Osteocyte (in vitro differentiated cells): ENCODE measurements at regions not wholly inside any gene's neighbourhood (a gene's known extent, or its start where the extent isn't known, plus 50 kb on each side); places are given as distances from the start of the nearest gene placed in this dataset.

Experiments used
- DNase-seq: peaks from one replicate; pipeline ENCODE4 v3.0.0; 2021; ENCODE audit warnings: mixed read lengths; ENCODE audit not compliant: unreplicated experiment; ENCODE audit errors: extremely low spot score
- H3K27ac Mint-ChIP-seq: one replicate; pipeline ENCODE4 v1.8.0; 2021; ENCODE audit warnings: mild to moderate bottlenecking, mixed read lengths; ENCODE audit not compliant: unreplicated experiment
- H3K27me3 Mint-ChIP-seq: one replicate; pipeline ENCODE4 v1.8.0; 2021; ENCODE audit warnings: mixed read lengths; ENCODE audit not compliant: unreplicated experiment
- H3K36me3 Mint-ChIP-seq: one replicate; pipeline ENCODE4 v1.8.0; 2021; ENCODE audit warnings: mixed read lengths; ENCODE audit not compliant: unreplicated experiment
- H3K4me1 Mint-ChIP-seq: one replicate; pipeline ENCODE4 v1.8.0; 2021; ENCODE audit warnings: mixed read lengths; ENCODE audit not compliant: unreplicated experiment
- H3K4me3 Mint-ChIP-seq: one replicate; pipeline ENCODE4 v1.8.0; 2021; ENCODE audit warnings: mild to moderate bottlenecking, moderate library complexity, mixed read lengths; ENCODE audit not compliant: unreplicated experiment
- H3K9me3 Mint-ChIP-seq: one replicate; pipeline ENCODE4 v1.8.0; 2021; ENCODE audit warnings: mixed read lengths; ENCODE audit not compliant: unreplicated experiment
- CTCF ChIP-seq: fragments of 200-600 bp; sonication (generic); IDR thresholded peaks from 2 replicates; pipeline ENCODE4 v1.5.0; 2021; ENCODE audit warnings: antibody characterized with exemption, mild to moderate bottlenecking, moderate library complexity

GRCh38 chr2:160651416-160652200 is 158.0 kb upstream of the RBMS1 start:
- Mint-ChIP-seq H3K9me3 (no peaks in the 10 kb centered on the region), H3K4me3 (no peak overlapping the region), H3K36me3 (no peaks in the 10 kb centered on the region), H3K27ac (no peak overlapping the region), H3K27me3 (no peaks in the 10 kb centered on the region), H3K4me1 (peaks cover 6% of the 10 kb centered on the region)
- no peak for TF ChIP-seq CTCF
- no peak for DNase-seq

DNA sequence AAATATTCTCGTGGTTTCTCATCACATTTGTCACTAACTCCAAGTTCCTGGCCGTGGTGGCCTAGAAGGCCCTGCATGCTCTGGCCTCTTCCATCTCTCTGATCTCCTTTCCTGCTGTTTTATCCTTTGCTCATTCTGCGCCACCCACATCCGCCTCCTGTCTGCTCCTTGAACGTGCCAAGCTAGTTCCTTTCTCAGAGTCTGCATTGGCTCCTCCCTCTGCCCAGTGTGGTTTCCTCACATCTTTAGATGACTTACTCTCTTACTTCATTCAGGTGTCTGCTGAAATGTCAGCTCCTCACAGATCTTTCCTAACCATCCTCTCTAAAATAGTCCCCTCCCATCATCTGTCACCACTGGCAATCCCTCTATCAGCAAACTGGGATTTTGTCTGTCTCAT is 158.6 kb upstream of the RBMS1 start:
- DNase-seq = no peak
- no peak overlapping the region for H3K4me3 Mint-ChIP-seq
- no peak for TF ChIP-seq CTCF
- no peaks in the 10 kb centered on the region for H3K27me3 Mint-ChIP-seq
- H3K9me3 Mint-ChIP-seq = no peaks in the 10 kb centered on the region
- H3K36me3 Mint-ChIP-seq = no peaks in the 10 kb centered on the region
- no peak overlapping the region for H3K27ac Mint-ChIP-seq
- H3K4me1 Mint-ChIP-seq = peaks cover 13% of the 10 kb centered on the region

- no peaks in the 10 kb centered on the region for H3K9me3 Mint-ChIP-seq
- H3K4me3 Mint-ChIP-seq = no peak overlapping the region
- peak overlapping the region; percentile 62 for H3K27ac Mint-ChIP-seq
- no peak for TF ChIP-seq CTCF
- no peaks in the 10 kb centered on the region for H3K36me3 Mint-ChIP-seq
- peaks cover 15% of the 10 kb centered on the region for H3K4me1 Mint-ChIP-seq
- DNase-seq = no peak
- no peaks in the 10 kb centered on the region for H3K27me3 Mint-ChIP-seq
Observed at GRCh38 chr2:160657196-160657595, 163.6 kb upstream of the RBMS1 start.

DNA sequence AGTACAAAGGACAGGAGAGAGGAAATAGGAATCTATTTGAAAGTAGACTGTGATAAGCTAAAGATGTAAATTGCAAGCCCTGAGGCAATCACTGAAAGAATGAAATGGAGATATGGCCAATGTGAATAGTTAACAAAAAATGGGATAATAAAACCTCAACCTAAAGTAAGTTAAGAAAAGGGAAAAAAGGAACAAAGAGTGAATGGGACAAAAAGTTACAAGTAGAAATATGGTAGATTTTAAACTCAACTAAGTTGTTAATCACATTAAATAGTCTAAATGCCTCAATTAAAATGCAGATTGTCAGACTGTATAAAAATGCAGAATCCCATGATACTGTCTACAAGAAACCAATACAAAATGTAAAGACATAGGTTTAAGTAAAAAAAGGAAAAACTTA is 165.2 kb upstream of the RBMS1 start:
- Mint-ChIP-seq H3K4me3 (no peak overlapping the region), H3K27me3 (no peaks in the 10 kb centered on the region)

More for the DNA sequence above, 165.2 kb upstream of the RBMS1 start:
- TF ChIP-seq CTCF = no peak
- Mint-ChIP-seq H3K9me3 (no peaks in the 10 kb centered on the region), H3K36me3 (no peaks in the 10 kb centered on the region), H3K4me1 (peaks cover 15% of the 10 kb centered on the region), H3K27ac (no peak overlapping the region)
- no peak for DNase-seq
